Sigmoid colon (tissue), 6 donors: ENCODE measurements at regions not wholly inside any gene's neighbourhood (a gene's known extent, or its start where the extent isn't known, plus 50 kb on each side); places are given as distances from the start of the nearest gene placed in this dataset.

Experiments used
- DNase-seq: peaks from one replicate; pipeline ENCODE4 v3.0.0-alpha.2; 2019
- H3K27ac ChIP-seq, 4 donors: fragments of 200-600 bp; sonication (generic); one replicate each; pipeline ENCODE4 v1.5.1; 2016 to 2019; ENCODE audit warnings: mild to moderate bottlenecking in 1 of 4
- H3K27me3 ChIP-seq, 3 donors: fragments of 200-600 bp; sonication (generic); one replicate each; pipeline ENCODE4 v1.5.1; 2019; ENCODE audit warnings: mild to moderate bottlenecking in 1 of 3
- H3K36me3 ChIP-seq, 4 donors: fragments of 200-600 bp; sonication (generic); one replicate each; pipeline ENCODE4 v1.5.1; 2016 to 2019
- H3K4me1 ChIP-seq, 4 donors: fragments of 200-600 bp; sonication (generic); one replicate each; pipeline ENCODE4 v1.5.1; 2017 to 2019
- H3K4me3 ChIP-seq, 4 donors: fragments of 200-600 bp; sonication (generic); one replicate each; pipeline ENCODE4 v1.5.1; 2017 to 2019; ENCODE audit warnings: mild to moderate bottlenecking in 2 of 4, moderate library complexity in 1 of 4
- H3K9me3 ChIP-seq, 4 donors: fragments of 200-600 bp in 3 of 4; sonication (generic) in 3 of 4; one replicate each; pipeline versions ENCODE4 v1.5.1 to v1.6.1; 2013 to 2019
- CTCF ChIP-seq, 4 experiments: fragments of 450-650 bp in 3 of 4; fragments of 200-600 bp in 1 of 4; IDR thresholded peaks; one replicate each; pipeline ENCODE4 v1.5.1; 2016 to 2019; ENCODE audit warnings: antibody characterized with exemption in 4 of 4, mild to moderate bottlenecking in 3 of 4, moderate library complexity in 2 of 4
- EP300 ChIP-seq, 4 donors: sonication (generic); formaldehyde crosslinking; IDR thresholded peaks; one replicate each; pipeline ENCODE4 v1.6.1; 2017; ENCODE audit warnings: antibody characterized with exemption in 4 of 4
- POLR2A ChIP-seq, 2 donors: fragments of 450-650 bp; IDR thresholded peaks; one replicate each; pipeline ENCODE4 v1.6.1; 2016; ENCODE audit warnings: antibody characterized with exemption in 2 of 2, mild to moderate bottlenecking in 2 of 2, moderate library complexity in 2 of 2
- POLR2AphosphoS5 ChIP-seq, 4 donors: sonication (generic); formaldehyde crosslinking; IDR thresholded peaks; one replicate each; pipeline ENCODE4 v1.6.1; 2017; ENCODE audit warnings: antibody characterized with exemption in 4 of 4
- WGBS, 2 donors: extraction: QIAGEN DNeasy Blood & Tissue Kit; methylation state at CpG; one replicate each; pipeline ENCODE4 v1.1.7; 2013; 5-methylcytosine and 5-hydroxymethylcytosine counted together
- intact Hi-C: fragments of 100-400 bp; cut with DNase I; formaldehyde crosslinking; loops from one replicate; pipeline ENCODE4 v1.15.1; 2023
- donor health status: healthy with polysubstance abuse.
- donor health status: healthy.

- TF ChIP-seq CTCF (IDR thresholded peaks at IDR 0.05) = no peak
- TF ChIP-seq POLR2AphosphoS5 (IDR thresholded peaks at IDR 0.05) = no peak
- TF ChIP-seq EP300 (IDR thresholded peaks at IDR 0.05) = no peak
- TF ChIP-seq POLR2A (IDR thresholded peaks at IDR 0.05) = no peak
- Histone ChIP-seq H3K36me3 (no peaks in the 10 kb centered on the region), H3K4me1 (no peaks in the 10 kb centered on the region), H3K4me3 (no peak overlapping the region), H3K27ac (no peak overlapping the region), H3K27me3 (no peaks in the 10 kb centered on the region), H3K9me3 (peaks cover 0 to 8% (median 0%) of the 10 kb centered on the region in 4 donors)
- intact Hi-C loops = no loop called here
- WGBS, 2 donors = 64 to 73% methylated on average over 1 of the region's 1 CpG
- no peak for DNase-seq
Observed at GRCh38 chr11:11113626-11114025, 239.4 kb downstream of the CSNK2A3 start.

- no peak for DNase-seq
- intact Hi-C loops = no loop called here
- TF ChIP-seq POLR2AphosphoS5 (IDR thresholded peaks at IDR 0.05) = no peak
- H3K27ac ChIP-seq = no peak overlapping the region
- no peak overlapping the region for H3K4me3 ChIP-seq
- H3K36me3 ChIP-seq = no peaks in the 10 kb centered on the region
- WGBS, 2 donors = 92 to 95% methylated on average over 5 of the region's 5 CpGs
- H3K27me3 ChIP-seq = no peaks in the 10 kb centered on the region
- no peaks in the 10 kb centered on the region for H3K4me1 ChIP-seq
- H3K9me3 ChIP-seq = no peaks in the 10 kb centered on the region
Observed at GRCh38 chr11:11108026-11108425, 245.0 kb downstream of the CSNK2A3 start.

- Histone ChIP-seq H3K4me1 (no peaks in the 10 kb centered on the region), H3K27ac (no peak overlapping the region), H3K4me3 (no peak overlapping the region), H3K36me3 (no peaks in the 10 kb centered on the region), H3K9me3 (no peaks in the 10 kb centered on the region), H3K27me3 (no peaks in the 10 kb centered on the region)
- DNase-seq = no peak
- intact Hi-C loops = no loop called here
- WGBS, 2 donors = 63 to 77% methylated on average over 4 of the region's 4 CpGs
- TF ChIP-seq EP300 (IDR thresholded peaks at IDR 0.05) (no peak), POLR2A (IDR thresholded peaks at IDR 0.05) (no peak), POLR2AphosphoS5 (IDR thresholded peaks at IDR 0.05) (no peak), CTCF (IDR thresholded peaks at IDR 0.05) (no peak)
Observed at GRCh38 chr11:11107076-11107723, 245.8 kb downstream of the CSNK2A3 start.

GRCh38 chr11:11105361-11105760 lies 247.5 kb upstream of the ZBED5 start:
- DNase-seq = no peak
- Histone ChIP-seq H3K4me1 (no peaks in the 10 kb centered on the region), H3K9me3 (no peaks in the 10 kb centered on the region), H3K36me3 (no peaks in the 10 kb centered on the region), H3K4me3 (no peak overlapping the region), H3K27me3 (no peaks in the 10 kb centered on the region), H3K27ac (no peak overlapping the region)
- TF ChIP-seq EP300 (IDR thresholded peaks at IDR 0.05) (no peak), POLR2A (IDR thresholded peaks at IDR 0.05) (no peak), POLR2AphosphoS5 (IDR thresholded peaks at IDR 0.05) (no peak), CTCF (IDR thresholded peaks at IDR 0.05) (no peak)
- 67 to 91% methylated on average over 1 of the region's 1 CpG for WGBS, 2 donors
- intact Hi-C loops = no loop called here

- Histone ChIP-seq H3K36me3 (no peaks in the 10 kb centered on the region), H3K27me3 (no peaks in the 10 kb centered on the region), H3K9me3 (peaks cover 0 to 4% (median 0%) of the 10 kb centered on the region in 4 donors), H3K4me3 (no peak overlapping the region), H3K27ac (no peak overlapping the region), H3K4me1 (no peaks in the 10 kb centered on the region)
- no peak for TF ChIP-seq POLR2A (IDR thresholded peaks at IDR 0.05)
- TF ChIP-seq CTCF (IDR thresholded peaks at IDR 0.05) = no peak
- TF ChIP-seq EP300 (IDR thresholded peaks at IDR 0.05) = no peak
- no peak for TF ChIP-seq POLR2AphosphoS5 (IDR thresholded peaks at IDR 0.05)
- intact Hi-C loops = no loop called here
- DNase-seq = no peak
- WGBS, 2 donors = 69 to 87% methylated on average over 3 of the region's 3 CpGs
Observed at GRCh38 chr11:11095831-11096723, 238.2 kb upstream of the ZBED5 start.
